ENCODE measurements at regions not wholly inside any gene's neighbourhood (a gene's known extent, or its start where the extent isn't known, plus 50 kb on each side); places are given as distances from the start of the nearest gene placed in this dataset.
"Not testable (repeated sequence)": the region's sequence is repeated elsewhere in the genome, so short reads cannot be mapped to it uniquely, and the experiment has no call there.

DNA sequence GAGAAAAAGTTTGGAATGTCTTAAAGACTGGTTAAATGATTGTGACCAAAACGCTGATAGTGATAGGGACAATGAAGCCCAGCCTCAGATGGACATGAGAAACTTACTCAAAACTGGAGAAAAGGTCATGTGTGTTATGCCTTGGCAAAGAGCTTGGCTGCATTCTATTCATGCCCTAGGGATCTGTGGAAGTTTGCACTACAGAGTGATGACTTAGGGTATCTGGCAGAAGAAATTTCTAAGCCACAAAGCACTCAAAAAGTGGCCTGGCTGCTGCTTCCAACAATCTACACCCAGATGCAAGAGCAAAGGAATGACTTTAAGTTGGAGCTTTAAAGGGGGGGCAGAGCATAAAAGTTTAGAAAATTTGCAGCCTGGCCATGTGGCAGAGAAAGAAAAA, 521.3 kb downstream of the UQCRFS1 start:
- H3K4me1 Mint-ChIP-seq (ENCODE audit: low read depth), result peaks cover 3% of the 10 kb centered on the region
- H3K27me3 Mint-ChIP-seq (ENCODE audit: low read depth), result no peaks in the 10 kb centered on the region
- peaks cover 2% of the 10 kb centered on the region for H3K9me3 Mint-ChIP-seq
- no peak overlapping the region for H3K27ac Mint-ChIP-seq
- H3K36me3 Mint-ChIP-seq (ENCODE audit: low read depth), result no peaks in the 10 kb centered on the region
- H3K4me3 Mint-ChIP-seq, result no peak overlapping the region

DNA sequence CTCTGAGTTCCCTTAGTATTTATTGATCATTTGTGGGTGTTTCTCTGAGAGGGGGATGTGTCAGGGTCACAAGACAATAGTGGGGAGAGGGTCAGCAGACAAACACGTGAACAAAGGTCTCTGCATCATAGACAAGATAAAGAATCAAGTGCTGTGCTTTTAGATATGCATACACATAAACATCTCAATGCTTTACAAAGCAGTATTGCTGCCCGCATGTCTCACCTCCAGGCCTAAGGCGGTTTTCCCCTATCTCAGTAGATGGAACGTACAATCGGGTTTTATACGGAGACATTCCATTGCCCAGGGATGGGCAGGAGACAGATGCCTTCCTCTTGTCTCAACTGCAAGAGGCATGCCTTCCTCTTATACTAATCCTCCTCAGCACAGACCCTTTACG, 523.5 kb downstream of the UQCRFS1 start:
- H3K4me1 Mint-ChIP-seq (ENCODE audit: low read depth); H3K27ac Mint-ChIP-seq; H3K9me3 Mint-ChIP-seq; H3K36me3 Mint-ChIP-seq (ENCODE audit: low read depth); H3K4me3 Mint-ChIP-seq; H3K27me3 Mint-ChIP-seq (ENCODE audit: low read depth): not testable (repeated sequence)

DNA sequence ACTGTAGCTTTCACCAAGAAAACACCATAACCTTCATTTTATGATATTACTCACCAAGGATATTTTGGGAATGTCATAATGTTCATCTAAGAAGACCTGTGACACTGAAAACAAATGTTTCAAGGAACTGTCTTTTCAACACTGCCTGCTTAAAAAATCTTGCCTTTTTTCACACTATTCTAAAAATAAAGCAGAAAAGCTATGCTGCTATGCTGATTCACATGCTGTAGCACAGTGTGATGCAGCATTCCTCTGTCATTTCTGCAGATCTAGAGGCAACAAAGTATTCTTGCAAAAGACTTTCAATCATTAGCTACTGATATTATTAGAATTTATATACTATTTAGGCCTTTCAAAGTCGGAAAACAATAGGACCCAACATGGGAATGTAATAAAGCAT, 525.7 kb downstream of the UQCRFS1 start:
- Mint-ChIP-seq H3K9me3 (peaks cover 4% of the 10 kb centered on the region), H3K27ac (no peak overlapping the region), H3K4me1 (ENCODE audit: low read depth) (peaks cover 6% of the 10 kb centered on the region)

DNA sequence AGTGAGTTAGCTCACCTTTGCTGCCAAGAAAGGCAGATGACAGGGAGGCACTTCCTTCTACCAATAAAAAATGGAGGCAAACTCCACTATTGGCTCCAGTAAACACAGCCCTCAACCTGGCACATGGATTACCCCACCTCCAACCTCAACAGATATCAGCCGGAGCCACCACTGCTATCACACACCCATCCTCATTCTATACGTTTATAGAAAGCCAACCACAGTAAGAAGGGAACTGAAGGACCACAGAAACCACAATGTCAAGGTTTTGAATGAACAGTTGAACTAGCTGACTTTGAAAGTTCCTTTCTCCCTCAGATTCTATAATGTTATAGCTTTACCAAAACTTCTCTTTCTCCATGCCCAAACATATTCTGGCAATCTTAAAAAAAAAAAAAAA, 526.2 kb downstream of the UQCRFS1 start:
- Mint-ChIP-seq H3K4me1 (ENCODE audit: low read depth) (peaks cover 6% of the 10 kb centered on the region), H3K9me3 (peaks cover 4% of the 10 kb centered on the region), H3K27me3 (ENCODE audit: low read depth) (no peaks in the 10 kb centered on the region), H3K27ac (no peak overlapping the region), H3K36me3 (ENCODE audit: low read depth) (peaks cover 3% of the 10 kb centered on the region), H3K4me3 (no peak overlapping the region)

More for the DNA sequence above, 525.7 kb downstream of the UQCRFS1 start:
- Mint-ChIP-seq H3K4me3 (no peak overlapping the region), H3K36me3 (ENCODE audit: low read depth) (peaks cover 3% of the 10 kb centered on the region), H3K27me3 (ENCODE audit: low read depth) (no peaks in the 10 kb centered on the region)

DNA sequence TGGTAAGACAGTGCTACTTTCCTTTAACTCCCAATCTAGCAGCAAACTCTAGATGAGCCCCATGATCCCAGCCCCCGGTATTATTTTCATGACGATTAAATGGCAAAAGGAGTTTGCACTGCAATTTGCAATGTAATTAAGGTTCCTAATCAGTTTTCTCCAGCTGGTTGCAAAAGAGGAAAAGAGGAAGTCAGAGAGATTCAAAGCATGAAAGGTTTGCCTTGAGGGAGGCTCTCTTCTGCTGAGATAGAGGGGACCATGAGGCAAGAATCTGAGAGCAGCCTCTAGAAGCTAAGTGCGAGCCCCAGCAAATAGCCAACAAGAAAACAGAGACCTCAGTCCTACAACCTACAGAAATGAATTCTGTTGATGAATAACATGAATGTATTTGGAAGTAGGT, 527.1 kb downstream of the UQCRFS1 start:
- peaks cover 6% of the 10 kb centered on the region for H3K4me1 Mint-ChIP-seq (ENCODE audit: low read depth)
- peaks cover 4% of the 10 kb centered on the region for H3K9me3 Mint-ChIP-seq
- peaks cover 3% of the 10 kb centered on the region for H3K36me3 Mint-ChIP-seq (ENCODE audit: low read depth)
- no peak overlapping the region for H3K27ac Mint-ChIP-seq
- no peak overlapping the region for H3K4me3 Mint-ChIP-seq
- H3K27me3 Mint-ChIP-seq (ENCODE audit: low read depth), result no peaks in the 10 kb centered on the region

DNA sequence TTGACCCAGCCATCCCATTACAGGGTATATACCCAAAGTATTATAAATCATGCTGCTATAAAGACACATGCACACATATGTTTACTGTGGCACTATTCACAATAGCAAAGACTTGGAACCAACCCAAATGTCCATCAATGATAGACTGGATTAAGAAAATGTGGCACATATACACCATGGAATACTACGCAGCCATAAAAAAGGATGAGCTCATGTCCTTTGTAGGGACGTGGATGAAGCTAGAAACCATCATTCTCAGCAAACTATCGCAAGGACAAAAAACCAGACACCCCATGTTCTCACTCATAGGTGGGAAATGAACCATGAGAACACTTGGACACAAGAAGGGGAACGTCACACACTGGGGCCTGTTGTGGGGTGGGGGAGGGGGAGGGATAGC, 527.9 kb downstream of the UQCRFS1 start:
- not testable (repeated sequence) for H3K27me3 Mint-ChIP-seq (ENCODE audit: low read depth); H3K9me3 Mint-ChIP-seq; H3K4me3 Mint-ChIP-seq; H3K27ac Mint-ChIP-seq; H3K36me3 Mint-ChIP-seq (ENCODE audit: low read depth); H3K4me1 Mint-ChIP-seq (ENCODE audit: low read depth)

DNA sequence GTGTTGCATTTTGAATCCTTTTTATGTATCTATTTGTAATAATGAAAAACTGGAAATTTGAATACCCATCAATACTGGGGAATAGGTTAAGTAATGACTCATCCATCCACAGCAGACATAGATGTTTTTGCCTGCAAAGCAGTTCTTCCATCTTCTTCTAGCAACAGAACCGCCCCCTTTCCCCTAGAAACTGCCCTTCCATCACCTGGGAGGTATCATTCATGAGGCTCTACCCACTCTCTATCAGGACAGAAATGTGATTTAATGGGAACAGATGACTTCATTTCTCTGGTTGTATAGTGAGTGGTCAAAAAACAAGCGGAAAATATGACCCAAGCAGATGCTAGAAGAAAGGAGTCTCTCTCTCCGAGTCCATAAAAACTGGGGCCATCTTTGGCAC, 532.8 kb downstream of the UQCRFS1 start:
- Mint-ChIP-seq H3K4me3 (no peak overlapping the region), H3K36me3 (ENCODE audit: low read depth) (no peaks in the 10 kb centered on the region), H3K4me1 (ENCODE audit: low read depth) (no peaks in the 10 kb centered on the region), H3K27ac (no peak overlapping the region), H3K9me3 (peaks cover 12% of the 10 kb centered on the region), H3K27me3 (ENCODE audit: low read depth) (no peaks in the 10 kb centered on the region)

DNA sequence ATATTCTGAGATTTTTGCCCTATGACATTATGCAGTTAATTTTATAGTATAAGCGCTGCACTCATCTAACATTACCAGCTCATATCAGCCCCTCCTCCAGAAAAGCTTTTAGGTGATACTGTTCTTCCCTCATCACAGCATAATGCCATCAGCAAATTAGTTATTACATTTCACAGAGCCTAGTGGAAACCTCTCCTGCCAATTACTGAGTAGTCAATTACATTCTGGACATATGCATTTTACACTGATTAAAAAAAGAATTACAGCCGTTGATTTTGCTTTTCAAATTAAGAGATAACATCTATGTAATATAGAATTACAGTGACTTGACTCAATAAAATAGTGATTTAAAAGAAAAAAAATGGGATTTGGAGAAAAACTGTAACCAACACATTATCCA, 542.1 kb downstream of the UQCRFS1 start:
- Mint-ChIP-seq H3K27me3 (ENCODE audit: low read depth) (no peaks in the 10 kb centered on the region), H3K36me3 (ENCODE audit: low read depth) (no peaks in the 10 kb centered on the region), H3K9me3 (peaks cover 40% of the 10 kb centered on the region), H3K4me3 (no peak overlapping the region), H3K4me1 (ENCODE audit: low read depth) (no peaks in the 10 kb centered on the region), H3K27ac (no peak overlapping the region)

DNA sequence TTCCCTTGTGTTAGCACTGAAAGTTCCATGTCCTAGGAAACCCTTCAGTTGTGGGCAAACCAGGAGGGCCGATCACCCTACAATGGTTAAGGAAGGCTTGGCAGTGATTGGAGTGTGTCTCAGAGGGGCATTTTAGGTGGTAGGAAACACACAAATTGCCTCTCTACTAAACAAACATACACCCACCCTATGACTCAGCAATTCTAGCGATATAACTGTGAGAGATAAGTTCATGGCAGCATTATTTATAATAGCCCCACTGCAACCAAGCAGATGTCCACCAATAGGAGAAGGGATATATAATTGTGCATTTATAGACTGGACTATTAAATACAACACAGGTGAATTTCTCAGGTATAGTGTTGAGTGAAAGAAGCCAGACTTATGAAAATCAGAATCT, 543.1 kb downstream of the UQCRFS1 start:
- no peaks in the 10 kb centered on the region for H3K36me3 Mint-ChIP-seq (ENCODE audit: low read depth)
- H3K4me1 Mint-ChIP-seq (ENCODE audit: low read depth), result no peaks in the 10 kb centered on the region
- no peaks in the 10 kb centered on the region for H3K27me3 Mint-ChIP-seq (ENCODE audit: low read depth)
- H3K4me3 Mint-ChIP-seq, result no peak overlapping the region
- H3K27ac Mint-ChIP-seq, result no peak overlapping the region
- H3K9me3 Mint-ChIP-seq, result peaks cover 33% of the 10 kb centered on the region

DNA sequence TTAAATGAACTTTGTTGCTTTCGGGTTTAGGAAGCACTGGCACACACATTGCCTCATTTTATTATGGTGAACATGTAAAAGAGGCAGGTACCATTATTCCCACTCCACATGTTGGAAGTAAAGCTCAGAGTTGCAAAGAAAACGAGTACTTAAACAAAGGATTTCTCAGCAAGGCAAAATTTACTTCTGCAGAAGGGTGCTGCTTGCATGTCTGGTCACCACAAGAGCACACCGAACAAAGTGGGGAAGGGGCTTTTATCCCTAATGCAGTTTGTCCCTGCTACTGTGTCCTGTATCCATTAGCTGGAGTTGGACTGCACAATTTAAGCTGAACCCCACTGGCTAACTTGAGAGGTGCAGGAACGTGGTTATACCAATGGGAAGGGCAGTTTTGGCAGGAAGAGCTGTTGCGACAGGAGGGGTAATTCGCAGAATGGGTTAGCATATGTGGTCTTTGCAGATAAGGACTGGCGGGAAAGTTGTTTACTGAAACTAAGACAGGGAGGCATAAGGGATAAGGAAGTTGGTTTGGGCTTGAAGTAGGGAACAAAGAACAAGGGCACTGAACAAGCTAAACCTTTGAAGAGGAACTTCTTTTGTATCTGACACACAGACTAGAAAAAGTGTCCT, 545.5 kb downstream of the UQCRFS1 start:
- H3K4me3 Mint-ChIP-seq, result no peak overlapping the region
- H3K27me3 Mint-ChIP-seq (ENCODE audit: low read depth), result no peaks in the 10 kb centered on the region
- no peak overlapping the region for H3K27ac Mint-ChIP-seq
- H3K9me3 Mint-ChIP-seq, result peaks cover 21% of the 10 kb centered on the region
- H3K4me1 Mint-ChIP-seq (ENCODE audit: low read depth), result no peaks in the 10 kb centered on the region
- H3K36me3 Mint-ChIP-seq (ENCODE audit: low read depth), result no peaks in the 10 kb centered on the region

DNA sequence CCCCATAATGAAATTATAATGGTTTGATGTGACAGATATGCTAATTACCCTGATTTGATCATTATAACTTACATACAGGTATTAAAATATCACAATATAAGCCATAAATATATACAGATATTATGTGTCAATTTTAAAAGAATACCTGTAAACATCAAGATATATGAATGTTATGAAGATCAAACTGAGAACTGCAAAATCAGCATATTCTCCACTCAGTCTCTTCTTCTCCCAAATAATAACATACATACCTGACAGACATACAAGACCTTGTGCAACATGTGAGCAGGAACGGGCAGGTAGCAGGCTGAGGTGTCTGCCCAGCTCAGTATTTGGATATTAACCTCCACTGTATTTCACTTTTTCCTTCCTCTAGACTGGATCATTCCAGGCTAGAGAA, 547.2 kb downstream of the UQCRFS1 start:
- H3K27me3 Mint-ChIP-seq (ENCODE audit: low read depth), result no peaks in the 10 kb centered on the region
- H3K4me3 Mint-ChIP-seq, result no peak overlapping the region
- no peaks in the 10 kb centered on the region for H3K36me3 Mint-ChIP-seq (ENCODE audit: low read depth)
- no peak overlapping the region for H3K27ac Mint-ChIP-seq
- peaks cover 19% of the 10 kb centered on the region for H3K9me3 Mint-ChIP-seq
- no peaks in the 10 kb centered on the region for H3K4me1 Mint-ChIP-seq (ENCODE audit: low read depth)

DNA sequence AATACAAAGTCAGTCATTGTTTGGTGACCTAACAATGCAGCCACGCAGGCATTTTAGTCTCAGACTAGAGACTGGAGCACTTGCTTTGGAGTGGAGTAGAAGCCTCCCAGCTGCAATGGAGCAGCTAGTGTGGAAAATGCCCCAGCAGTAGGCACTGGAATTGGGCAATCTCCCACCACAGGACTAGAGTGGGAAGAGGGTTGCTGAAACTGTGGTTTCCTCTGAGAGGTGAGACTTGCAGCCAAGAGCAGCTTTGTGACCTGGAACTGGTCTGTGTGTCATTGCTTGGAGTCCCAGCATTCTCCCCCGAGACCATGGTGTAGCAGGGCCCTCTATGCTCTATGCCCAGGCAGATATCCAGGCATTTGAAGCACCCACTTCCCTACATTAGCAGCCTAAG, 556.3 kb downstream of the UQCRFS1 start:
- Mint-ChIP-seq H3K9me3 (peaks cover 17% of the 10 kb centered on the region), H3K27me3 (ENCODE audit: low read depth) (no peaks in the 10 kb centered on the region), H3K4me3 (no peak overlapping the region), H3K27ac (no peak overlapping the region), H3K4me1 (ENCODE audit: low read depth) (no peaks in the 10 kb centered on the region), H3K36me3 (ENCODE audit: low read depth) (peaks cover 2% of the 10 kb centered on the region)

DNA sequence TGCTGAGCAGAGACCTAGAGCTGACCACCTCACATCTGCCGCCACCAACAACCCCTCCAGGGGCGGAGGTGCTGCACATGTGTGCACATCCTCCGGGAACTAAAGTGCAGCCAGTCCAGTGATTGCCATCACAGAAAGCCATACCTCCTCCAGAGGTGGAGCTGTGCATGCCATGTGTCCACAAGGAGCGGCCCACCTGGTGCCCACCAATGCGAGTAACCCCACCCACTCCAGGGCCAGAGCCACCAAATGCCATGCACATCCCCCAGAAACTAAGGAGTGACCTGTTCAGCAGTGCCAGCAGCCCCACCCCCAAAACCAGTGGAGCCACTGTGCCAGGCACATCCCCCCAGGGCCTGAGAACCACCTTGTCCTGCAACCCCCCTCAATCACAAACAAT, 557.9 kb downstream of the UQCRFS1 start:
- Mint-ChIP-seq H3K36me3 (ENCODE audit: low read depth) (peaks cover 2% of the 10 kb centered on the region), H3K27ac (no peak overlapping the region), H3K9me3 (peaks cover 17% of the 10 kb centered on the region), H3K4me1 (ENCODE audit: low read depth) (no peaks in the 10 kb centered on the region), H3K4me3 (no peak overlapping the region), H3K27me3 (ENCODE audit: low read depth) (no peaks in the 10 kb centered on the region)

DNA sequence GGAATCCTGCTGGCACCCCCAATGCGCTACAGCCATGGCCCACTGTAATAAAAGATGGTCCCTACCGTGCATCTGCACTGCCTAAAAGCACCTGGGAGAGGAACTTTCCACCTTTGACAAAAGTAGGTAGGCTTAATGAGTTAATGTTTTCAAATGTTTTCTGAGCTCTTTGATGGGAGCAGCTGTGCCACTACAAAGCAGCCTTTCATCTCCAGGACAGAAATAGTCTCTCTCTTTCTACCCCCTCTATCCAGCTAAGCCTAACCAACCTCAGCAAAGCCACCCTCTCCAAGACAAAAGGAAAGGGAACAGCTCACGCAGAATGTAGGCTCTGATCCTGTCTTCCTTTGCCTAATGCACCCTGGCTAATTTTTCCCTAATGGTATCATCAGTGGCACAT, 560.2 kb downstream of the UQCRFS1 start:
- Mint-ChIP-seq H3K27me3 (ENCODE audit: low read depth) (no peaks in the 10 kb centered on the region), H3K36me3 (ENCODE audit: low read depth) (no peaks in the 10 kb centered on the region), H3K4me1 (ENCODE audit: low read depth) (no peaks in the 10 kb centered on the region), H3K4me3 (no peak overlapping the region), H3K27ac (no peak overlapping the region), H3K9me3 (peaks cover 4% of the 10 kb centered on the region)

DNA sequence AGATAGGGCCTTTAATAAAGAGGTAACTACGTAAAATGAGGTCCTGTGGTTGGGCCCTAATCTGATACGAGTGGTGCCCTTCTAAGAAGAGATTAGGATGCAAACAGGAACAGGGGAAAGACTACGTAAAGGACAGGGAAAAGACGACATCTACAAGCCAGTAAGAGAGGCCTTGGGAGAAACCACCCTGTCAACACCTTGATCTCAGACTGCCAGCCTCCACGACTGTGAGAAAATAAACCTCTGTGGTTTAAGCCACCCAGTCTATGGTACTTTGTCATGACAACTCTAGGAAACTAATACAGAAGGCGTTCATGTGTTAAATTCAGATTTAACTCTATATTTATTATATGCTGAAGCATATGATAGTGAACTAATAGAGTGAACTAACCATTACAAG, 566.3 kb downstream of the UQCRFS1 start:
- Mint-ChIP-seq H3K9me3 (no peaks in the 10 kb centered on the region), H3K27me3 (ENCODE audit: low read depth) (no peaks in the 10 kb centered on the region), H3K36me3 (ENCODE audit: low read depth) (no peaks in the 10 kb centered on the region), H3K4me3 (no peak overlapping the region), H3K27ac (no peak overlapping the region), H3K4me1 (ENCODE audit: low read depth) (no peaks in the 10 kb centered on the region)

DNA sequence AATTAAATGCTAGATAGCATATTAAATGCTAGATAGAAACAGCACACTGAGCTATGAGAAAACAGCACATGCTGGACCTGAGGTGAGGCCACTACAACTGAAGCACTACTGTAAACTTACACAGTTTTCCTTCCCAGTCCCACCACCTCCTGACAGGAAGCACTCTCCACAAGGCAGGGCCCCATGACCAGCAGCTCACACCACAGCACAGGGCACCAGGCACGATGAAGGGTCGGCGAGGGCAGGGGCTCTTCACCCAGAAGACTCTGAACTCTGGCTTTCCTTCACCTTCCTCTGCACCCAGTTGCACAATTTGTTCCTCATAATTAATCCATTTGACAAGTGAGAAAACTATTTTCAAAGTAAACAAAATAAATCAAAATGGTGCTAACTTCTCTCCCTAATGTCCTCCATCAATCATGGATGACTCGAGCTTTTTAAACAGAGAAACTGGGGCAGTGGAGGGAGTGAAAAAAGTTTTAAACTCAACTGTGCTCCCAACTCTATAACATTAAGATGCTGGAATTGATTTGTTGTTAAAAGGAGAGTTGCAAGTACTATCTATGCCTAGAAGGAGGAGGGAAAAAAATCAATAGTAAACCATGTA, 568.7 kb downstream of the UQCRFS1 start:
- H3K27me3 Mint-ChIP-seq (ENCODE audit: low read depth), result no peaks in the 10 kb centered on the region
- no peak overlapping the region for H3K4me3 Mint-ChIP-seq
- H3K4me1 Mint-ChIP-seq (ENCODE audit: low read depth), result no peaks in the 10 kb centered on the region
- no peaks in the 10 kb centered on the region for H3K9me3 Mint-ChIP-seq
- no peak overlapping the region for H3K27ac Mint-ChIP-seq
- H3K36me3 Mint-ChIP-seq (ENCODE audit: low read depth), result no peaks in the 10 kb centered on the region
